ENCODE measurements at regions not wholly inside any gene's neighbourhood (a gene's known extent, or its start where the extent isn't known, plus 50 kb on each side); places are given as distances from the start of the nearest gene placed in this dataset.

GRCh38 chr2:35033748-35034147, 1321.8 kb upstream of the CRIM1 start:
- TF ChIP-seq RAD21 (conservative IDR thresholded peaks at IDR 0.05) = no peak
- TF ChIP-seq CTCF (IDR thresholded peaks at IDR 0.05; ENCODE audit: poor library complexity, severe bottlenecking) = no peak
- TF ChIP-seq MXI1 (conservative IDR thresholded peaks at IDR 0.05; ENCODE audit: poor library complexity, severe bottlenecking) = no peak
- no peak for TF ChIP-seq EZH2 (IDR thresholded peaks at IDR 0.05; ENCODE audit: borderline replicate concordance, insufficient read depth, low read length, poor library complexity, severe bottlenecking)
- TF ChIP-seq TAF1 (IDR thresholded peaks at IDR 0.05; ENCODE audit: low read depth) = no peak
- TF ChIP-seq, protein P1, sequence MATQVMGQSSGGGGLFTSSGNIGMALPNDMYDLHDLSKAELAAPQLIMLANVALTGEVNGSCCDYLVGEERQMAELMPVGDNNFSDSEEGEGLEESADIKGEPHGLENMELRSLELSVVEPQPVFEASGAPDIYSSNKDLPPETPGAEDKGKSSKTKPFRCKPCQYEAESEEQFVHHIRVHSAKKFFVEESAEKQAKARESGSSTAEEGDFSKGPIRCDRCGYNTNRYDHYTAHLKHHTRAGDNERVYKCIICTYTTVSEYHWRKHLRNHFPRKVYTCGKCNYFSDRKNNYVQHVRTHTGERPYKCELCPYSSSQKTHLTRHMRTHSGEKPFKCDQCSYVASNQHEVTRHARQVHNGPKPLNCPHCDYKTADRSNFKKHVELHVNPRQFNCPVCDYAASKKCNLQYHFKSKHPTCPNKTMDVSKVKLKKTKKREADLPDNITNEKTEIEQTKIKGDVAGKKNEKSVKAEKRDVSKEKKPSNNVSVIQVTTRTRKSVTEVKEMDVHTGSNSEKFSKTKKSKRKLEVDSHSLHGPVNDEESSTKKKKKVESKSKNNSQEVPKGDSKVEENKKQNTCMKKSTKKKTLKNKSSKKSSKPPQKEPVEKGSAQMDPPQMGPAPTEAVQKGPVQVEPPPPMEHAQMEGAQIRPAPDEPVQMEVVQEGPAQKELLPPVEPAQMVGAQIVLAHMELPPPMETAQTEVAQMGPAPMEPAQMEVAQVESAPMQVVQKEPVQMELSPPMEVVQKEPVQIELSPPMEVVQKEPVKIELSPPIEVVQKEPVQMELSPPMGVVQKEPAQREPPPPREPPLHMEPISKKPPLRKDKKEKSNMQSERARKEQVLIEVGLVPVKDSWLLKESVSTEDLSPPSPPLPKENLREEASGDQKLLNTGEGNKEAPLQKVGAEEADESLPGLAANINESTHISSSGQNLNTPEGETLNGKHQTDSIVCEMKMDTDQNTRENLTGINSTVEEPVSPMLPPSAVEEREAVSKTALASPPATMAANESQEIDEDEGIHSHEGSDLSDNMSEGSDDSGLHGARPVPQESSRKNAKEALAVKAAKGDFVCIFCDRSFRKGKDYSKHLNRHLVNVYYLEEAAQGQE (IDR thresholded peaks at IDR 0.05; ENCODE audit: borderline replicate concordance) = no peak
- no peak for TF ChIP-seq POLR2AphosphoS5 (IDR thresholded peaks at IDR 0.05)
- no peak for TF ChIP-seq EP300 (conservative IDR thresholded peaks at IDR 0.05; ENCODE audit: poor library complexity, severe bottlenecking)
- no peak for TF ChIP-seq SMC3 (conservative IDR thresholded peaks at IDR 0.05; ENCODE audit: poor library complexity)
